ENCODE measurements at regions not wholly inside any gene's neighbourhood (a gene's known extent, or its start where the extent isn't known, plus 50 kb on each side); places are given as distances from the start of the nearest gene placed in this dataset.
A peak's percentile ranks its signal among the peaks of the same experiment; 100 is the strongest.

DNA sequence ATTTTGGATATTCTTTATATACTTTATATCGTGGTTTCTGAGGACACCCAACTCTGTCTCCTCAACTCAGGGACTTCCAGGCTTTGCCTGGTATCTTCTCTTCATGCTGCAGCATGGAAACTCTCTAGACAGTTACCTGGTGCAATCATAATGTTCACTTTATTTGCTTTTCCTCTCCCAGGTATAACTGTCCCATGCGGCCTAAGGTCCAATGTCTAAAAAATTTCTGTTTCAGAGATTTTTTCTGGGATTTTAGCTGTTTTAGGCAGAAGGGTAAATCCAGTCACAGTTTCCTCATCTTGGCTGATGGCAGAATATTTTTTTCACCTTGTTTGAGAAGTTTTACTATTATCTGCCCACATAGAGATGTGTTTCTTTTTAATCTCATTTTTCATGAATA lies 139.9 kb upstream of the KCNMB2 start:
- no peak for DNase-seq

DNA sequence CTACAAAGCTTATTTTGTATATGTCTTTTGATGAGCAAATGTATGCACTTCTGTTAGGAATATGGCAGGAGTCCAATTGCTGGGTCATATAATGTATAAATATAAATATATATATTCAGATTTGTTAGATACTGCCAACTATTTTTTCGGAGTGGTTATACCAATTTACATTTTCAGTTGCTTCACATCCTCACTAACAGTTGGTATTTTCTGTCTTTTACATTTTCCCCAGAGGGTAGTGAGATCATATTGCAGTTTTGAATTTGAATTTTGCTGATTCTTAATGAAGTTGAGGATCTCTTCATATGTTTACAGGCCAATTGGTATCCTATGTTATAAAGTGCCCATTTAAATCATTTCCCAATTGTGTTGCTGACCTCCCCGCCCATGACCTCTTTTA lies 139.0 kb upstream of the KCNMB2 start:
- no peak for DNase-seq

DNA sequence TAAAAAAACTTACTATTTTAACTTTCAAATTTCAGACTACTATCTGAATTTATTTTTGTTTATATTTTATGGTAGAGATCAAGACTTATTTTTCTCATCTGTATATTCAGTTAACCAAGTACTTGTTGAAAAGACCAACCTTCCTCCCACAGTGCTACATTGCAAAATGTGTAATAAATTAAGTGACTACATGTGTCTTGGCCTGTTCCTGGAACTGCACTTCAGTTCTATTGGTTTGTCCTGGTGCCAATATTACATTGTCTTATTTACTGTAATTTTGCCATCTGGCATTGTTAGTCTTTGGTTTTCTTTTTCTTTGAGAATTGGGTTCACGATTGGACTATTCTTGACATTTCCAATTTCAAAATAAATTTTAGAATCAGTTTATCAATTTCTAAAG lies 138.4 kb upstream of the KCNMB2 start:
- no peak for DNase-seq

DNA sequence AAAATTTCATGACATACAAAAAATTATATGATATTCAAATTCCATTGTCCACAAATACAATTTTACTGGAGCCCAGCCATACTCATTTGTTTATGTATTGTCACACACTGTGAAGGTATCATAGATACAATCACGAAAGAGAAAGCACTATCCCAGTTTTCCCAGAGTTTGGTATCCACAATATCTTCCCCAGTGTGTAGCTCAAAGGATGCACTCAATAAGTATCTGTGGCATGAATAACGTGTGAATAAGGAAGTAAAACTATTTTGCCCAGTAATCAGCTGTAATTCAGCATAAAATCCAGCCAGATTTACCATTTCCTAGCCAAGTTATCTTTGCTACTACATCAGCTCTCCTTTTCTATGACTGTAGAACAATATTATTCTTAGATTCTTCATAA lies 131.3 kb upstream of the KCNMB2 start:
- DNase-seq: no peak

DNA sequence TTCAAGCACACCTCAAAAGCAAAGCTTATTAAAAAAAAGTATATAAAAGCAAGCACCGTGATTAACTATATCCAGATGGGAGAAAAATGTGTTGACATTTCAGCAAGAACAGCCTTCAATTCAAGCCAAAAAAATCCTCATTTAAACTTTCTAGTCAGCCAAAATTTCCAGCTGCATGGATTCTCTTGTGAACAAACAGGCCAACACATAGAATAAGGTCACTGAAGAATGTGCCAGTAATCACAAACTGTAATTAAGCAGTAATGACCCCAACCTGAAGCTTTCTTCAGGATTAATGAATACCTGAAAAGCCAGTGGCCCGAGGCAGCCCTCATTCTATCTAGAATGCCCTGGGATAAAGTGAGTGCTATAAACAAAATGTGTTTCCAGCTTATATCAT lies 130.7 kb upstream of the KCNMB2 start:
- DNase-seq: no peak

DNA sequence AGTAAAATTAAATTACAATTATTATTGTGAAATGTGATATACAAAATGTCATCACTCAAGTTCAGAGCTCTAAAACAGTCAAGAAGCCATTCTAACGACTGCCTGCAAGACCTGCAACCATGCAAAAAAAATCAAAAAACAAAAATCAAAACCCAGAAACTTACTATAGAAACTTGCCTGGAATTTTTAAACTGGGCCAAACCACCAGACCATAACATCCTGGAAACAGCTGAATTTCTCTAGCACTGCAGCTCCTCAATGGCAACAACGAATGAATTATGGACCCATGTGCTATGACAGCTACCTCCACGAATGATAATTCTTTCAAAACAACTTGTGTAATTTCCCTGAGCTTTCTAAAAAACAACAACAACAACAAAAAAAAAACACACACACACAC lies 130.0 kb upstream of the KCNMB2 start:
- no peak for DNase-seq

DNA sequence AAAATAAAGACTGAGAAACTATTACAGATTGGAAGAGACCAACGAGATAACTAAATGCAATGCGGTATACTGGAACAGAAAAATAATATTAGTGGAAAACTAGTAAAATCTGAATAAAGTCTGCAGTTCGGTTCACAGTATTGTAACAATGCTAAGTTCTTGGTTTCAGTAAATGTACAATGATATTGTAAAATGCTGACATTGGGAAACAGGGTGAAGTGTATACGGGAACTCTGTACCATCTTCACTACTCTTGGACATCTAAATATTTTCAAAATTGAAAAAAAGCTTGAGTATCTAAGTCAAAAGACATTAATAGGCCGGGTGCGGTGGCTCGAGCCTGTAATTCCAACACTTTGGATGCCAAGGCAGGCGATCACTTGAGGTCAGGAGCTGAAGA lies 120.9 kb upstream of the KCNMB2 start:
- DNase-seq: no peak

DNA sequence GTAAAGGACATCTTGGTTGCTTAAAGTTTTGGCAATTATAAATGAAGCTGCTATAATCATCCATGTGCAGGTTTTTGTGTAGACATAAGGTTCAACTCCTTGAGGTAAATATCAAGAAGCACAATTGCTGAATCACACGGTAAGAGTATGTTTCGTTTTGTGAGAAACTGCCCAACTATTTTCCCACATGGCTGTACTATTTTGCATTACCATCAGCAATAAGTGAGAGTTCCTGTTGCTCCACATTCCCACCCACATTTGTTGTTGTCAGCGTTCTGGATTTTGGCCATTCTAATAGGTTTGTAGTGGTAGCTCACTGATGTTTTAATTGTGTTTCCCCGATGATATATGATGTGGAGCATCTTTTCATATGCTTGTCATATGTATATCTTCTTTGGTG lies 118.5 kb upstream of the KCNMB2 start:
- no peak for DNase-seq

DNA sequence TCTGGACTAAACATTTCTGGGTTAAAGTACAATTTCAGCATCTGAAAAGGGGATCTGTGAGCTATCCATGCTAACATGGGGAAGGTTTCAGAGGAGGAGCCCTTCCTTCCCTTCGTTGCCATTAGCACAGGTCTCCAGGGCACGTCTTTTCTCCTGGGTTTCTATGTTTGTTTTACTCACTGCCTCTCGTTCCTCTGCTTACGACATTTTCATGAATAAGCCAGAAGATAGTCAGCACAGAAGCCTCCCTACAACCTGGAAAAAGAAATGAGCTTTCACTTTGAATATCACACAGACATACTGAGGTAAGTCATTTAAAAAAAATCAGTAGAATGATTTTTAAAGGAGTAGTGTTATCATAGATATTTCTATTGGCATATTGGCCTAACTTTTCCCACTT lies 117.2 kb upstream of the KCNMB2 start:
- DNase-seq: peak; percentile 38

DNA sequence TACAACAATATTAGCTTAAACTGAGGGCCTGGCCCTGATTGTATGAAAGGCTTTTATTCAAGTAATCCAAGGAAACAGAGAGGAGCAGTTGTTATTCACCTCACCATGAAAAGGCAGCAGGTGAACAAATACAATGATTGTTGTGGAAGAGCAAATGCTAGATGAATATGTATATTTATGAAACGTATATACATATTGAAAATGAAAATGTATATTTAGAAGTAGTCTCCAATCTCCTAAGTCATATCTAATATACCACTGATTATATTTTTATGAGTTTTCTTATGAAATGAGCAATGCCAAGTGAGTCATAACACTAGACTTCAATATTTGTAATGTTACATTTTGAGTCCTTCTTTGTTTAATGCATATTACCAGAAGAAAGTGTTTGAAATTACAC lies 116.2 kb upstream of the KCNMB2 start:
- peak; percentile 75 for DNase-seq

DNA sequence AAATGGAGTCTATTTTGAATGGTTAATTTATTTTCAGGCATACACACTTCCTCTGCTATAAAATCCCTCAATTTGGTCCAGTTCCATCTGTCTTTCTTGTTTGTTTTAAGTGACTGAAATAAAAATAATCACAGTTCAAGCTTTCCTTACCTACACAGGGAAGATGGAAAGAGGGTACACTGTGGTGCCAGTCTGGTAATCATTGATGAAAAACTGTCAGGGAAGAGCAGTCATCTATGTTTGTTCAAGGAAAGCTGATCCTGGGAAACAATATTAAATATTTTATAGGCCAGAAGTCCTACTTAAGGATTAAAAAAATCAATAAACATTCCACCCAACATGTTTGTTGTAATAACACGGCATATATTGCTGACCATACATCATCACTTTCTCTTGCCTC lies 115.2 kb upstream of the KCNMB2 start:
- DNase-seq: peak; percentile 78

DNA sequence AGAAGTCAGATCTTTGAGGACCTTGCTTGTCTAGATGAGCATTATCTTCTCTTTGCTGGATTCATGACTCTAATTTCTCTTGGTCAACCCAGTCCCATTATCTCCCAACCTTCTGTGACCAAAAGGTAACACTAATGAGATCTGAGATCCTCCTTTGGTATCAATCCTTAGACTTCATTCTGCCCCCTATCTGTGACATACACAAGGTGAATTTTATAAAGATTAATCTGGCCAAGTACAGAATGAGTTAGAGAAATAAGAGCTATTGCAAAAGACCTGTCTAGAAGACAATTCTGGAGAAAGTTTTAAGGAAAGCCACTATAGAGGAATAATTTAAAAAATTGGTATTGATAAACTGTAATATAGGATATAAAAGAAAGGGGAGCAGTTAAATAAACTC lies 113.8 kb upstream of the KCNMB2 start:
- no peak for DNase-seq

DNA sequence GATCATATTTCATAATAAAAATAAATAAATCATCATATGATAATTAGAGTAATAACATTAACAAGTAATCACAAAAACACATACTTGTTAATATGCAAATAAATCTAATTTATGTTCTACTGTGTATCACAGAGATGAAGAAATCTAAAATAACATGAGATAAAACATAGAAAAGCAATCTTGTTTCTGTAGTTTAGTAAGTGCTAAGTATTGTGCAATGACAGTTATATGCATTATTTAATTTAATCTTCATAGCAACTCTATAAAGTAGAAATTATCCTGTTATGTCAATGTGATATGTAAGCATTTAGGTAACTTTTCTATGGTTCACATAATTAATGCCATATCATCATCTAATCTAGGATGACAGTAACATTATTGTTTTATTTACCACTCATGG lies 108.2 kb upstream of the KCNMB2 start:
- DNase-seq: no peak

DNA sequence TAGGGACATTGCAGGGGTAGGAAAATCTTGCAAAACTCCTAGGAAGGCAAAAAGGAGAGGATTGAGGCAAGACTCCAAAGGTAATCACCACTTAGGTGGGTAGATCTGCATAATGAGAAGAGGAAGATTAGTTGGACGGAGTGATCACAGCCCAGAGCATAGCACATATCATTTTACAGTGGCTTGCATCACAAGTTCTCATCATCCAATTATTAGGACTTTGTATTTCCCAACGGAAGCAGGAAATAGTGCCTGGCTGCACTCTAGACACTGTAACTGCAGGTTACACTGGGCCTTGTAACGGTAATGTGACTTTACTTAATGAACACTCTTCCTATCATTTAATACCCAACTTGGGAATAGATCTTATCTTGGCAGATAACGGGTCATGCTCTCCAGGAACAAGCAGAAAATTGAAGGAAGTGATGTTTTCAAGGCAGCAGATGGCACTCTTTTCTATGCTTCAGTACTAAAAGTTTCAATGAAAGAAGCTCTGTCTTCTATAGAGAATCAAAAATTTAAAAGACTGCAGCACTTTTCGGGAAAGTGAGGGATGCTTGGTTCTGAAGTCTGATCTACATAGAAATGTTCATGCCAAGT lies 101.9 kb upstream of the KCNMB2 start:
- DNase-seq: no peak

DNA sequence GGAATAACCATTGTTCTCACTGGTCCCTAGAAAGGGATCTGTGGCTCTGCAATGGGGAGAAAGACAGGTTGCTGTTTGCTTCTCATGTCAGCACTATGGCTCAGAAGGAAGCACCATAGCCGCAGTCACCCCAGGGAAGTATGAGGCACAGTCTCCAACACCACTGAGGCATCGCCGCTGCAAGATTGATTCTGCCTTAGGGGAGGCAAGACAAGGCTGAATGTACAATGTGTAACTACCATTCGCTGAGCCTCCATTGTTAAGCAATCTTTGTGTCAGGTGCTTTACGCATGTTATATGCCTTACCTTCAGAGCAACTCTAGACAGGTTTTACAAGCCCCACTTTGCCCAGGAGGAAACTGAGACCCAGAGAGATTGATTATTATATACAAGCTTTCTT lies 100.7 kb upstream of the KCNMB2 start:
- no peak for DNase-seq

DNA sequence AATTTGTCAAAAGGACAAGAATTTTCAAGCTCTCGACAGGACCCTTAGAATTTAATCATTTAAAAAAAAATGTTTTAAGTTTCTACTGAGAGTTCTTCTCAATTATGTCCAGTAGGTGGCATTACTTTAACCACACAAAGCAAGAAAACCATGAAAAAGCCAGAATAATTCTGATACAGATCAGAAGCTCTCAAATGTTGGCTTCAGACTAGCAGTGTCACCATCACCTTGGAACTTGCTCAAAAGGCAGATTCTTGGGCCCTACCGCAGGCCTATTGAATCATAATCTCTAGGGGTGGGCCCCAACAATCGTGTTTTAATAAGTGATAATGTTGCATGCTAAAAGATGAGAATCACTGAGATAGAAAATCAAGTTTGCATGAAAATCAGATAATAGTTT lies 99.5 kb upstream of the KCNMB2 start:
- DNase-seq: no peak

DNA sequence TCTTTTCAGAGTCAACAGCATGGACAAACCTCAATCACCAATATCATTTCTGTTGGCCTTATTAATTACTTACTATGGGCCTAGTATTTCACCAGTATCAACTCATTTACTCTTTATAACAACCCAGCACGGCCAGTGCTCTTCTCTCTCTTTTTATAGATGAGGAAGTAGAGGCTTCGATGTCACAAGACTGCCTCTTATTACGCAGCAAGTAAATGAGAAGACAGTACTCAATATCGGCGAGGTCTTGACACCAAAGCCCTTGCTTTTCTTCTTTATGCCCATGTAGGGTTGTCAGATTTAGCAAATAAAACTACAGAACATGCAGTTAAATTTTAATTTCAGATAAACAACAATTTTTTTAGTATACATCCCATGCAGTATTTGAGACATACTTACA lies 99.0 kb upstream of the KCNMB2 start:
- DNase-seq: no peak

DNA sequence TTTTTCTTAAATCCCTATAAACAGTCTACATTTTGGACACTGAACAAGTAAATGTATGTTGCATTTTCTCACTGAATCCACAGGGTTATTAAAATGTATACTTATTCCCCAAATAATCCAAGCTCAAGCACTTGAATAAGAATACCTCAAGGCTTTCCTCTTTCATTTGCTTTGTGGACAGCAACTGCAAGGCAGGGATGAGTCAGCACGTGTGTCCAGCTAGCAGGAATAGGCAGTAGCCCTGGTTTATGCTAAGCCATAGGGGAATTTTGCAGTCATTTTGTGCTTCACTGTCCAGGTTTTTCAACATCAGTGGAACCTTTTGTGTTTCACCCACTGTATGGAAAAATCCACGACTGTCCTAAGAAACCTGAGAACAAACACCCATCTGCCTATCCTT lies 96.7 kb upstream of the KCNMB2 start:
- no peak for DNase-seq

DNA sequence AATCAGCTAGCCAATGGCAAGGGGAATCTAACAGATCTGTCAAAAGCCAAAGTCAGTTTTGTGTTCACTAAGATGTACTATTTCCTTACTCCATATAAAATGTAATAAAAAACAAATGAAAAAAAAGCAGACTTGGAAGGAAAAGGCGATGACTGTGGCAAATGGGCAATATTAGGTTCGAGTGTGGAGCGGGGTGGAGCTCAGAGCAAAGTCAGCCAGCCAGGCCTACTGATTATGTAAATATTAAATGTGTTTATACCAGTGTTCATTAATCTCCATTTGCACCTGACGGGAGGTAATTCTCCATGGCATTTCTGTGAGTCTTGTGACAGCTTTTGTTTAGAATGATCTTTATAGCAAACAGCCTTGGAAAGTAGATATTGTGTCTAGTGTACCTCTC lies 96.2 kb upstream of the KCNMB2 start:
- DNase-seq: no peak

DNA sequence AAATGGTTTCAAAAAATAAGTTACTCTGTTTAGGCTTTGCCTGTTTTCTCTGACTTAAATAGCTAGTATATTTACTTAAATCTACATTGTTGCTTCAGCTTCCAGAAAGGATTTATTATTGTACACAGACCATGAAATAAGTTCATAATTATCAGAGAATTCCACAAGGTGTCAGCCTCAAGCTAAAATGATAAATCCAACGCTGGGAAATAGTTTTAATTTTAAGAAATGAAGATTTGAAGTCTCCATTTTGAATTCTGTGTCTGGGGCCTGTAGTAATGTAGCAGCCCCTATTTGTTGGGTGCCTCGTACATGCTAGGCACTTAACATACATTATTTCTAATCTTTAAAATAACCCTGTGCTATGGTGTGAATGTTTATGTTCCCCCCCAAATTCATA lies 92.6 kb upstream of the KCNMB2 start:
- no peak for DNase-seq

DNA sequence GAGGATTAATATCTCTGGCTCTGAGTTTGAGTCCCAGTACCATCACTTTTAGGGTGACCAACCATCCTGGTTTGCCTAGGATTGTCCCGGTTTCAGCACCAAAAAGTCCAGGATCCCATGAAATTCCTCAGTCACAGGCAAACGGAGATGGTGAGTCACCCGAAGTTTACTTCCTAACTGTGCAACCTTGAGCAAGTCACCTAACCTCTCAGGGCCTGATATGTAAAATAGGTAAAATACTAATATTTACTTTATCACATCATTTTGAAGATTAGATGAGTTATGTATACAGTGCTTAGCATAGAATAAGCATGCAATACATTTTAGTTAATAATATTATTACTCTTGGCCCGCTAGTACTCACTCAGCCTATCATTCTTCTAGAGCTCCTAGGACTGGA lies 91.1 kb upstream of the KCNMB2 start:
- no peak for DNase-seq

DNA sequence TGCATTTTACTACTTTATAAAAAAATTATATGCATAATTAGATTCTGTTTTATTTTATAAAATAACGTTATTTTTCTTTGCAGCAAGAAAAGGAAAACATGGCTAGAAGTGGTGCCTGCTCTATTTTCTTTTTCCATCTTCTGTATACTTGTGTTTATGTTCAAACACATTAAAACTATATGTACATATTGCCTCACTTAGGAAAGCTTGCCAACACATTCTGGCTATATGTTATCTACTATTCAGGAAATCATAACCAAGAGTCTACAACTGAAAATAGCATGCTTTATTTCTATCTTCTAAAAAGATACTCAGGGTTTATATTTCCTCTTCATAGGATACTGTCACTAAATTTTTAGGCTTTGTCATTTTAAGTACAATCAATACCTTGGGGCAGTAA lies 90.2 kb upstream of the KCNMB2 start:
- no peak for DNase-seq

DNA sequence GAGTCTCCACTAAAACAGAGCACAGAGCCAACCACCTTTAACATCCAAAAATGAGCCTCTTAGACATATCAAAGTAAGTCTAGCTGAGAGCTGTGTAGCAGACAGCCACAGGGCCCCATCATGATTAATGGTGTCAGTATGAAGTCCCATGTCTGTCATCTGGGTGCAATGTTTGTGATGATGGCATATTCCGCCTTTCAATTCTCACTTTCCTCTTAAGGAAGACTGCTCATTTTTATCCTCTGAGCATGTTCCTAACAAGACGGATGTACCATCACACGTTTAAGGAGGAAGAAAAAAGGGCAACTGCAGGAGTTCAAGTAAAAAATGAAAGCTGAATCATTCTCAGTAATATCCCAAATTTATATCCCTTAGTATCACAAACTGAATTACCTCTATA lies 85.8 kb upstream of the KCNMB2 start:
- no peak for DNase-seq

DNA sequence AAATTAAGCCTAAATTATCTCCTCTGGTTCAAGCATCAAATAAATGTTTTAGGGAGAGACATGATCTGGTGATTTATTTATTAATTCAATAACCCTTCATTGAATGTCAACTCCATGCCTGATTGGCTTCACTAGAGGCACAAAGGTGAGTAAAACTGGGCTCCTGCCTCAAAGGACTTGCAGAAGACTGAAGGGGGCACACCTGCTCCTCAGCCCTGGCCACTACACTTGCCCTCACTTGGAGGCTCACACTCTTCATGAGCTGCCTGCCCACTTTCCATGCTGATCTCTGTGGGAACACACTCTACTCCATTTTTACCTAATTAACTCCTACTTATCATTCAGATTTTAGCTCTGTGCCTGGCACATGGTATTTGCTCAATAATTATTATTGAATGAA lies 84.4 kb upstream of the KCNMB2 start:
- no peak for DNase-seq

DNA sequence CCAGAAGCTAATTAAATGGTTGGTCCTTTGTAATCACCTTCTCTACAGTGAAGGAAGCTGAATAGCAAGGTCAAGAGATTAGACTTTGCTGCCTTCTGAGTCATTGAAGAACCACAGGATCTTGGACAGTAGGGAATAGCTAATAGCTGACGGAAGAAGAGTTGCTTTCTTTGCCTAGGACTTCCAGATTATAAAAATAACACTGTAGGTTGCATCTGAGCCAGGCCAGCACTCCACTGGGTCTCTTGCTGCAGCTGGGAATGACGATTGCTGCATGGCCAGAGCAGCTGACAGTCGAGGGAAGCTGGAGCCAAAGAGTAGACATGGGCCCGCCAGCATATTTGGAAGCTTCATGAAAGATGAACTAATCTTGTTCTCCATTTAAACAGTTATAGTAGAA lies 81.5 kb upstream of the KCNMB2 start:
- DNase-seq: no peak

DNA sequence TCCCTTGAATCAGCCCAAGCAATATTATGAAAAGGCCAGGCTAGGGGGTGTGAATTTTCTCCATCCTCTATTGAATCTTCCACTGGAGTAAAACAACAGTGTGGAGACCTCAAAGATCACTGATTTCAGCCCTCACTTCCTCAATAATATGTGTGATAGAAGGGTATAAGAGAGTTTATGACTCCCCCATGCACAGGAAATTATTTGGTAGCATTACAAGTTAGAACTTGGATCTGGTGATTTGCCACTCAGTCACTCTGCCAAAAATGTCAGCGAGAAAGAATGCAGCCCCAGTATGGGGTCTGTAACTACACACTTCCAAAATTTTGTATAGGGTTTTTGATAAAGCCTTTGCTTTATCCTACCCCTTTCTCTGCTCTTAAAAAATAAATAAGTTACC lies 81.0 kb upstream of the KCNMB2 start:
- DNase-seq: no peak

Data from NCI-H1092 (cell line).